ENCODE measurements at regions not wholly inside any gene's neighbourhood (a gene's known extent, or its start where the extent isn't known, plus 50 kb on each side); places are given as distances from the start of the nearest gene placed in this dataset.
"Not testable (repeated sequence)": the region's sequence is repeated elsewhere in the genome, so short reads cannot be mapped to it uniquely, and the experiment has no call there.

DNA sequence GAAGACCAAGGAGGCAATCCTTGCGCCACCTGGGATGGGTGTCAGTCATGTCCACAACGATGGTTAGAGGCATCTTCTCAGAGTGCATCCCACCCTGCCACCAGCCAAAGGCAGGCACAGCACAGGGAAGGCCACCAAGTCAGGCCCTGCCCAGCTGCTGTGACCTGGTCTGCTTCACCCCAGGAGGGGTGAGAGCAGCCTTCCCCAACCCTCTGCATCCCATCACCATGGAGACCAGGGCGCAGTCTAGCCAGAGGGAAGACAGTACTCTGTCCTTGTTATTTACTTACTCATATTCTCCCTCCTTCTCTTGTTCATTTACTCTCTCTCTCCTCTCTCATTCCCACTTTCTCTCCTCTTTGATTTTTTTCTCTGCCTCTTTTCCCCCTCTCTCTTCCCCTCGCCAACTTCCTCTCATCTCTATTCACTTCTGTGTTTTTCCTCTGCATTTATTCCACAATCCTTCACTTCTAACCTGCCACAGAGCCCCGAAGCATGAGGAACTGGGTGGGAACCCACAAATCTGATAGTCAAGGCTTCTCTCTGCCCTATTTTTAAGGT is 749.4 kb downstream of the UQCRFS1 start:
- no peak for DNase-seq

DNA sequence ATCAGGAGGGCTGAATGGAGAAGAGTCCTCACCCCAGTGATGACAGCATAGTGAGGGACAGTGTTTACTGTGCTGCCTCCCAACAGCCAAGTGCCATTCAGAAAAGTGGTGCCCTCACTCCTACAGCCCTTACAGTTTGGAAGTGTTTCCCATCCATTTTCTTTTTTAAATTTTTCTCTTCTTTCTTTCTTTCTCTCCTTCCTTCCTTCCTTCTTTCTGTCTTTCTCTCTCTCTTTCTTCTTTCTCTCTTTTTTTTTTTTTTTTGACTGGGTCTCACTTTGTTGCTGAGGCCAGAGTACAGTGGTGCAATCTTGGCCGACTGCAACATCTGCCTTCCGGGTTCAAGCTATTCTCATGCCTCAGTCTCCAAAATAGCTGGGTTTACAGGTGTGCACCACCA is 755.3 kb downstream of the UQCRFS1 start:
- DNase-seq: no peak

DNA sequence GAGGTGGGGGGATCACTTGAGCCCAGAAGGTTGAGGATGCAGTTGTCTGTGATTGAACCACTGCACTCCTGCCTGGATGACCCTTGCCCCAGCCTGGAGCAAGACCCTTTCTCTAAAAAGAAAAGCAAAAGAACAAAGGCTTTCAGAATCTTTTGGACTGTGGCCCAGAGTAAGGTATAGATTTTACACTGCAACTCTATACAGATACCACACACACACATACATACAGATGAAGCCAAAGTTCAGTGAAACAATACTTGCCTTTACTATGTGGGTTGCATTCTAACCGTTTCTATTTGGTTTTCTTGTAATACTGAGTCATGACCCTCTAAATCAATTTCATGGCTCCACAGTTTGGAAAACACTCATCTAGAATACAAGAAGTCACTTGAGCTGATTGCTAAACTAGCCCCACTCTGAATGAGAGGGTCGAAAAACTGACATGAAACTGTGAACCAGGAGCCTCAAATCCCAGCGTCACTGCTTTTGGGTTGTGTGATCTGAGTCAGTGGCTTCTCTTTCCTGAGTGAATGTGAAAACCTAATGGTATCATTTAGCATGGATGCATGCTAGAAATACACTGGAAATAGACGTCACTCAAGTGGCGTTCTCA is 756.1 kb downstream of the UQCRFS1 start:
- DNase-seq: no peak

DNA sequence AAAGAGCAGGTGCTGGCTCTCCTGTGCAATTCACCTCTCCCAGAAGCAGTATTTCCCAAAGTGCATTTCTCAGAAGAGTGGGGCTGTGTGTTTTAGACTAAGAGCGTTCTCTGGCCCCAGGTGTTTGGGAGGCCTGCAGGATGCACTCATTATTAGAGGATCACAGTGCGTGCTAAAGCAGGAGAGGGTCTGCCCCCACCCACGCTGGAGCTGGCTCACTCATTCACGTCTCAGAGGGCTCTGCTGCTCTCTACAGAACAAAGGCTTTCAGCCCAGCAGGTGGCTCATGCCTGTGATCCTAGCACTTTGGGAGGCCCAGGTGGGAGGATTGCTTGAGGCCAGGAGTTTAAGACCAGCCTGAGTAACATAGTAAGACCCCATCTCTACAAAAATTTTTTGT is 756.7 kb downstream of the UQCRFS1 start:
- no peak for DNase-seq

DNA sequence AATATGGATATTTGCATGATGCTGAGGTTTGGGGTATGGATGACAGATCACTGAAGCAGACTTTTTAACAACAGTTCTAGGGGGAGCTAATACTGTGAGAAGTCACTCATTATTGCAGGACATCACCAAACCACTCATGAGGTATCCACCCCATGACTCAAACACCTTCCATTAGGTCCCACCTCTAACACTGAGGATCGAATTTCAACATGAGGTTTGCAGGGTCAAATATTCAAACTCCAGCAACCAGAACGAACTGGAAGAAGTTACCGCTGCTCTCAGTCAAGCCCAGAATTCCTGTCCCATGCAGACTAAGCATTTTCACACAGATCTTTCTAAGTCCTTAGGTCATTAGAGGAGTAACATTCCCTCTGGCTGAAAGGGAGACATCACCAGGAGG is 758.9 kb downstream of the UQCRFS1 start:
- DNase-seq: no peak

DNA sequence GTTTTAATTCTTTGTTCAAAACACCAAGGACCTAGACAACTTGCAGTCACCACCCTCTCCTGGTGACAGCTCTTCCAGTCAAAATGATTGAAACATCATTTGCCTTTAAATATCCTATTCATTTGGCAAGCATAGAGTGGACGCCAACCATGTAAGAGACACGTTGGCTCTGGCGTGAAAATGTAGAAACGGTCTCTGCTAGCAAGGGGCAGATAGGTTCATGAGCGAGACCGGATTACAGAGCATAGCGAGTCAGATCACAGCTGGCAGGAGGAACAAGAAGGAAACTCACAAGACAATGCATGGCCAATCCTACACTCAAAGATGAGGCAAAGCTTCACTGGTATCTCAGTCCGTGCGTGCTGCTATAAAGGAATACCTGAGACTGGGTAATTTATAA is 759.5 kb downstream of the UQCRFS1 start:
- no peak for DNase-seq

DNA sequence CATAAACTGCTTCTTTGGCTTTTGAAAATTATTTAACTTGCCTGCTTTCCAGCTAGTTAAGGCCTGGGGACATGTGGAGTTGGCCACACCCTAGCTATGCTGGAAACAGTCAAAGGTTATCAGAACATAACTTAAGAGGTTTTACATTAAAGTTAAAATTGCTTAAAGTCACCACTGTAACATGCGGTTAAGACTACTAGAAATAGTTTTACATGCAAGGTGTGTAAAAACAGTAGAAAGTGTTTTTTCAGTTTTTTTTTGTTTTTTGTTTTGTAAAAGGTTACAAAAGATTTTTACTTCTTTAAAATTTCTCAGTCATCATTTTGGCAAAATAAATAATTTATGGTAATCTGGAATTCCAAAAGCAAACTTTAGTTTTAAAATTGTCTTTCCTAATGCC is 763.1 kb downstream of the UQCRFS1 start:
- no peak for DNase-seq

DNA sequence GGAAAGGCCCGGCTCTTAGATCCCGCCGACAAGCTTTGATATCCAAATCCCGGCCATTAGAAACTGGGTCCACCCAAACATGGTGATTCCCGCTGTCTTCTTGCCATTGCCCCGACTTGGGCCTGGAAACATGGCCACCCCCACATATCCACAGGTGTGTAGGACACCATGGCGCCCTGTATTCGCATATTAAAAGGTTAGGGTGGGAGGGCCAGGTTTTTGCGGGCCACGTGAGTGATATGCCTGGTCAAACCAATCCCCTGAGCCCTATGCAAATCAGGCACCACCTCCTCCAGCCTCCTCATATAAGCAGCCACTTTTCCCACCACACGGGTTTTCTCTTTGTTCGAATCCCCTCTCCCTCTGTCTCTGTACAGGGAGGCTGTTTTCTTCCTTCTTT is 766.4 kb downstream of the UQCRFS1 start:
- DNase-seq: no peak

DNA sequence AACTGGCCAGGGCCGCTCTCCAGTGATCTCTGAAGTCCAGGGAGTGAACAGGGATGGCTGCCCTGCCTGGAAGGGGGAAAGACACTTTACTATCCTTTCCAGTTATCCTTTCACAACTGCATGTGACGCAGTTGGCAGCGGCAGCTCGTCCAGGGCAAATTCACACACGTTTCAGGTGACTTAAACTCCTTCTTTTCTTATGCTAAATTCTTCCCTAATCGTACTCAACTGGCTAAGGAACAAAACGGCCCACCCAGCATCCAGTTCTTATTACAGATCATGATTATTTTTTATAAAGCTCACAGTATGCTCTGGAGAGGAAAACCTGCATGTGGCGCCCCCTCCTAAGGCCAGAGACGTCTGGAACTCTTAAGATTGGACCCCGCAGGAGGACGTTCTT is 767.1 kb downstream of the UQCRFS1 start:
- DNase-seq: no peak

DNA sequence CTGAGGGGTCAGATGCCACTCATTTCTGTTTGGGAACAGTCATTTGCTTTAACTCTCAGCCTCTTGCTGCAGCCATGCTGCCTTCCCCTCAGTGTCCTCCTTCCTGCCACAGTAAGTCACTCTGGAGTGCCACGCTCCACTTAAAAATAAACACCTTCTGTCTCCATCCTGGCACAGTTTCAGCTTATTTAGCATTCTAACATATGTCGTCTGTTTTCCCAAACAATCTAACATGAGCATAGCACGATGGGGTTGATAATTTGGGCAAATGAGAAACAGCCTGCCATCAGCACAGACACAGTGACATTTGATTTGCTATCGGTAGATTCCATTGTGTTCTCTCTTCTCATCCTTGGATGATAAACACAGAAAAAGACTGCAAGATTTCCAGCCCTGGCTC is 768.6 kb downstream of the UQCRFS1 start:
- no peak for DNase-seq

DNA sequence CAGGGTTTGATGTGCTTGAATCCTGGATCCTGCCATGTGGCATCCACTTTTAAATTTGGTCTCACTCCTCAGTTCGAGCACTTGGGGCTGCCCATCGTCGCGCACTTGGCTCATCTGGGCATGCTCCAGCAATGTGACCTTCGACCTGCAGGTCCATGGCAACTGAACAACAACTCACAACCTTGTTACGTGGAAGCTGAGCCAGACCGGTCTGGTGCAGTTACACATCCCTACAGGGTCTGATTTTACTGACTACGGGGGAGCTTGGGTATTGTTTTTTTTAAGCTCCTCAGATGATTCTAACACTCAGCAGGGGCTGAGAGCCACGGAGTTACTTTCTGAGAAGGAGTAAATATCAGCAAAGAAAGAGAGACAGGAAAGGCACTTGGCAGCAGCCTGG is 769.6 kb downstream of the UQCRFS1 start:
- no peak for DNase-seq

DNA sequence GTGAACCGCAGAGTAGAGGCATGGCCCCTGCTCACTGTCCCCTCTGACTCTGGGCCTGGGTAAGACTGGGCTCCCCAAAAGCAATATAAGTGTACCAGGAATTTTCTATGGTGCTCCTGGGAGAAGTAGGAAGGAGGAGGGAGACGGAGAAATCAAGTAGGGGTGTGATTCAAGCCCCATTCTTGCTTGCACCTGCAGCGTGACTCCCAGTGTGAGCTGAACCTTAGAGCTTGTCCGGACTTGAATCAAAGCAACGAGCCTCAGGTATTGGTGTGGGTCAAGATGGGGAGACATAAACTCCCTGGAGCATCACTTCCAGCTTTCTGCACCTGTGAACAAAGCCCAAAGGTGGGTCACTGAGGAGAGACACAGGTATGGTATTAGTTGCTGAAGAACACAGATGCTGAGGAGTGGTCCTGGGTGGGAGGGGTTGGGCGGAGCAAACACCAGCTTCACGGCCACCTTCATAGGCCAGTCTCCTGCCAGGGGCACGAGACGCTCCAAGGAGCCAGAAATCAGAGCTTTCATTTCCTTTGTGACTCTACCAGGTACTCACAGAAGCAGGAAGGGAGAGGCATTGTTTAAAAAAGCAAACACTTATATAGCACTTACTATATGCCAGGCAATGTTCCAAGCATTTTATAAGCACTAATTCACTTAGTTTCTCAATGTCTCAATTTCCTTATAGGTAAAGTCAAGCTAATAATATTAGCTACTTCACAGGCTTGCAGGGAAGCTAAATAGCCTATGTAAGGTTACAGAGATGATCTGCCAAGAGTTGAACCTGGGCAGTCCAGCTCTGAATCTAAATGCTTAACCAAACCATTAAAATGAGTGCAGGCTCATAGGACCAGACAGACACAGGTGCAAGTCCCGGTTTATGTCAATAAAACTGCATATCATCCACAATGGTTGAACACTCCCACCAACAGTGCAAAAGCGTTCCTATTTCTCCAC is 775.3 kb downstream of the UQCRFS1 start:
- no peak for DNase-seq

DNA sequence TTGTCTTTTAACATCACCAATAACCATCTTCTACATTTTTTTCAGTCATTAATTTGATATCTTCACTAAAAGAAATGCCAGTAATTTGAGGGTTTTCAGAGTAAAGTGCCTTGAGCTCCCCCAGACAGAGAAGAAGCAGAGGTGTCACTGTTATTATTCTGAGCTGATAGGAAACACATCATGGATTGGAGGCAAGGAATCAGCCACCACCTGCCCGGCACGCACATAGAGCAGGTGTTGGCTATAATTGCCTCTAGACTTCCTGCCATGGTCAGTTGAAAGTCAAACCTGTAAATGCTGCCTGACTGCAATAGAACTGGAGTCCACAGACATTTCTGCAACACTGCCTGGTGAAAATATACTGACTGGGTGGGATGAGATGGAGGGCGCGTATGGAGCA is 776.6 kb downstream of the UQCRFS1 start:
- DNase-seq: no peak

DNA sequence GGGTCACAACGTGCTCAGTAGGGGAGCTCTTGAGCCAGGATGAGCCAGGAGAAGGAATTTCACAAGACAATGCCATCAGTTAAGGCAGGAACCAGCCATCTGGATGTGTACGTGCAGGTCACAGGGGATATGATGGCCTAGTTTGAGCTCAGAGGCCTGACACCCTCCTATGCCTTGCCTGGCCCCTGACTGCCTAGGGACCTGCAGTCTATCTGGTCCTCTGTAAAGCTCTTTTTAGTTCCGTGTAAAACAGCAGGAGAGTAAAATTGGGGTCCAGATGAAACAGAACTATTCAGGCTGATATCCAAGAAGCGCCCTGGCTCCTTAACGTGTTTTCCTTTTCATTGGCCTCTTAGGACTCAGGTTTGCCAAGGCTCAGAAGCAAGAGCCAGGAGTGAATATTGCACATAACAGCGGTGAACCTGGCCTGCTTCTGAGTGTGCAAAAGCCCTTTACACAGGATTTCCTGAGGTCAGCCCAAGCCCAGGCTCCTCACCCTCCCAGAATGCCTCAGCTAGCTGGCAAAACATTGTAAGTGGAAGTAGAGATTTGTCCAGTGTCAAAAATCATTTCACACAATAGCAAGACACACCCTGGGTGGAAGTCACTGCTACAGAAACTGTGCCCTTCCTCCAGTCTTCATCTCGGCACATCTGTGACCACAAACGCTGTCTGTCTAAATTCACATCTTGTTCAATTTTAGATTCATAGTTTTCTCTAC is 777.2 kb downstream of the UQCRFS1 start:
- no peak for DNase-seq

DNA sequence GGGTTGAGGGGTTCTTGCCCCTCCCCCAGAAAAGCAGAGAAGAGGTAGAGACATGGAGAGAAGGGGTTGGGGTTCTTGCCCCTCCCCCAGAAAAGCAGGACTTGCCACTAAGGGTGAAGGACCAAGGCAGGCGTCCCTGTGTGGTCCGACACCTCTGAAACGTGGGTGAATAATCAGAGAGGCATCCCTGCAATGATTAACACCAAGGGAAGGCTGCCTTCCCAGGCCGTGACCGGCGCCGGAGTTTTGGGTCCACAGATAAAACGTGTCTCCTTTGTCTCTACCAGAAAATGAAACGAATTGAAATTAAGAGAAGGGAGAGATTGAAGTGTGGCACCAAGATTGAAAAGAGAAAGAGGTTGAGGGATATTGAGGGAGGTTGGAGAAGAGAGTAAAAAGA is 778.2 kb downstream of the UQCRFS1 start:
- DNase-seq: not testable (repeated sequence)

DNA sequence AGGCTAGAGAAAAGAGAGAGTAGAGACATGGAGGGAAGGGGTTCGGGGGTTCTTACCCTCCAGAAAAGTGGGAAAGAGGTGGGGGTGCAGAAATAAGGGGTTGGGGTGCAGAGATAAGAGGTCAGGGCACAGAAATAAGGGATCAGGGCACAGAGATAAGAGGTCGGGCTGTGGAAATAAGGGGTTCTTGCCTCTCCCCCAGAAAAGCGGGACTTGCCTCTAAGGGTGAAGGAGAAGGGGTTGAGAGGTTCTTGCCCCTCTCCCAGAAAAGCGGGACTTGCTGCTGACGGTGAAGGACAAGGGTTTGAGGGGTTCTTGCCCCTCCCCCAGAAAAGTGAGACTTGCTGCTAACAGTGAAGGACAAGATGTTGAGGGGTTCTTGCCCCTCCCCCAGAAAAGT is 778.6 kb downstream of the UQCRFS1 start:
- DNase-seq: not testable (repeated sequence)

DNA sequence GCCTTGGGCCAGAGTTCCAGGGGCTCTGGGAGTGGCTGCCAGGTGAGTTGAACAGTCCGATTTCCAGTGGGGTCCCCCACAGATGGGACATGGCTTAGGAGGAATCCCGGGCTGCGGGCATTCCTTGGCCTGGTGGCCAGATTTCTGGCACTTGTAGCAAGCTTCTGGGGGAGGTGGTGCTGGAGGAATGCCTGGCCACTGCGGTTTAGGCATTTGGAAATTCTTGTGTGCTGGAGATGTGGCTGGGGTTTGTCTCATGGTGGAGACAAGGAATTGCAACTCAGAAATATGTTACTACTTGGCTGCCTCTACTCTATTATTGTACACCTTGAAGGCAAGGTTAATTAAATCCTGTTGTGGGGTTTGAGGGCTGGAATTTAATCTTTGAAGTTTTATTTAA is 779.8 kb downstream of the UQCRFS1 start:
- DNase-seq: not testable (repeated sequence)

DNA sequence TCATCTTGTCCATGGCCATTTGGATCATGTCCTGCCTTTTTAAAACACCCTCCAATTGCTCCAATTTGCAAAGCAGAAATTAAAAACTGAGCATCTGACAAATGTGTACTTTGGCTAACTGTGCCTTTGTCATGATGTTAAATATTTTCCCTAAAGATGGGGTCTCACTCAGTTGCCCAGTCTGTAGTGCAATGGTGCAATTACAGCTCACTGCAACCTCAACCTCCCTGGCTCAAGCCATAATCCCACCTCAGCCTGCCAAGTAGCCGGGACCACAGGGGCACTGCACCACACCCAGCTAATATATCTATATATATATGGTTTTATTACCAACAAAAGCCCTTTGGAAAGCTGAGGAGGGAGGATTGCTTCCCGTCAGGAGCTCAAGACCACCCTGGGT is 782.7 kb downstream of the UQCRFS1 start:
- no peak for DNase-seq

DNA sequence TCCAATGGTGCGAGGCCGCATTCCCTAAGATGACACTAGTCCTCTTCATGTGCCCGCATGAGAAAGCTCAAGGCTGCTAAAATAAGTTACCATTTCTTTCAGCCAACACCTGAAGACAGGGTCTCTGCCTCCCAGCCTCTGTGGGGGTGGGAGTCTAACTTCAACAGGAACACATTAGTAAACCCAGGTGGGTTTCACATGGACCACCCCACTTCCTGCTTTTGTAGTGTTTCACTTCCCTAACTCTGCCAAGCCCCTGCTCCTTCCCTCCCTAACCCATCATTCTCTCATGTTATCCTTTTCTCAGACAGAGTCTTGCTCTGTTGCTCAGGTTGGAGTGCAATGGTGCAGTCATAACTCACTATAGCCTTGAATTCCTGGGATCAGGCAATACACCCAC is 783.6 kb downstream of the UQCRFS1 start:
- DNase-seq: no peak

DNA sequence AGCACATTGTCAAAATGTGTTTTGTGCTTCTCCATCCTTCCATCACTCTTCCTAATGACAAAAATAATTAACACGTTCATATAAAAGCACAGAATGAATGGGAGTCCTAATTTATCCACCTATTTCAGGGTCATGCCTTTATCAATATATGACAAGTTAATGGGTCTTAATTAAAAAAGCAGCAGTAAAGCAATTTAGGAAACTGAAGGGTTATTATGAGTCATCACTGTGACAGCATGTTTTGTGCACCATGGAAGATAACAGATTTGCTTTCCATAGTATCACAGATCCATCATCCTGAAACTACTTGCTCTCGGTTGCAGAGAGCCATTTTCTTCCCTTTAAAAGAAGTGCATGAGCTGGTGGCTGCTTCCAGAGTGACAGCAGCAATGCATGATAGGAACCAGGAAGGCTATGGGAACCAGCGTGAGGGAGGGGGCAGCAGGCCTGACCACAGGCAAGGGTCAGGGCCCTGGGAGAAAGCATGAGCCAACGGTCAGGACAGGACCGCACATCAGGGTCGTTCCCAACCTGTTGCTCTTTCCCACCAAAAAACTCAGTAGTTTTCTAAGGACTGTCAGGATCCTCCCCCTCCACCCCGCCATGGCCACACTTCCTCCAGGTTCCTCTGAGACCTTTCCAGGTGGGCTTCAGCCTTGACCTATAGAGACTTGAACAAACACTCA is 784.1 kb downstream of the UQCRFS1 start:
- DNase-seq: no peak

DNA sequence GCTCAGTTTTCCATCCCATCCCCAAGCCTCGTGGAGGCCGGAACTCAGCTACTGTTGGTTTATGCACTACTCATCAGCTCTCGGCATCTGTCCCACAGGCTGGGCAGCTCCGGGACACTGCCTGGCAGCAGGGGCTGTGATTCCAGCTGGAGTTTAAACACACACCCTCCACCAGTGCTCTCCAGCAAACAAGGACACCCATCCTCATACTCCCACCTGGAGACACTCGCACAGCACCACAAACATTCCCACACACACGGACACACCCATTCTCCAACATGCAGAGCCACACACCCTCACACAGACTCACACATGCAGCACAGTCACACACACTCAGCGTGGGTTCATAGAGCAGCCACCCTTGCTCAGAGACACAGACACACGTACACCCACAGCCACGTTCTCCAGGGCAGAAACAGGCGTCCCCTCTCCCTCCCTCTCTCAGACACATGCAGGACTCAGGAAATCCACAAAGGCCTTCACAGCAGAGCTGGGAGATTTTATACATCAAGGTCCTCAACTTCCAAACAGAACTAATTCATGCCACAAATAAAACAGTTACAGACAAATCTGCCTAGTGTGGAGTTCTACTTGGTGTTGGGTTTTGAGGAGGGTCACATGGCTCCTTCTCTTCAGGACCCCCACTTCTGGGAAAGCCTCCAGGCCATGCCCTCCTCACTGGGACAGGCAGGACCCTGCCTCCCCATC is 785.4 kb downstream of the UQCRFS1 start:
- no peak for DNase-seq

DNA sequence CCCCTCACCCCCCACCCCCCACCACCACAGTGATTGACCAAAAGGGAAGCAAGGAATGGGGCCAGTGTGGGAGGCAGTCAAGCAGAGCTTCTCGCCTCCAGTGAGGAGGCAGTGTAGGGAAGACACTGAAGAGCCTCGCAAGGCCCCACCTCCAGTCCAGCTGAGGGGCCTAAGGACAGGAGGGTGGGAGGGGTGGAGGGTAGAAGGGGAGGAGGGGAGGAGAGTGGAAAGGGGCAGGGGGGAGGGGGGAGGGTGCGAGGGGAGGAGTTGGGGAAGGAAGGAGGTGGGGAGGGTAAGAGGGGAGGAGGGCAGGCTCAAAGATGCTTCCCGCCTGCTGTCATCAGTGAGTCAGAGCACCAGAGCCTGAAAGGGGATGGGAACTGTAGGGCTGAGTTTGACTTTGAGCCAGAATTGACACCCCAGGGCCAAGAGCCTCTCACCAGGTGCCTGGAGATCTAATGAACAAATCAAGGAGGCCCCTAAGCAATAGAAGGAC is 786.2 kb downstream of the UQCRFS1 start:
- no peak for DNase-seq

Data from NCI-H2081 treated with DMSO at 0.1 percent for 48 hours (cell line).